CD4-positive, alpha-beta T cell treated with Interleukin-6 at 100 ng/mL for 8 hours (primary cell): ENCODE measurements at regions not wholly inside any gene's neighbourhood (a gene's known extent, or its start where the extent isn't known, plus 50 kb on each side); places are given as distances from the start of the nearest gene placed in this dataset.

Experiments used
- DNase-seq: peaks from one replicate; pipeline ENCODE4 v3.0.0-alpha.2; 2020; ENCODE audit warnings: mixed read lengths, low spot score

DNA sequence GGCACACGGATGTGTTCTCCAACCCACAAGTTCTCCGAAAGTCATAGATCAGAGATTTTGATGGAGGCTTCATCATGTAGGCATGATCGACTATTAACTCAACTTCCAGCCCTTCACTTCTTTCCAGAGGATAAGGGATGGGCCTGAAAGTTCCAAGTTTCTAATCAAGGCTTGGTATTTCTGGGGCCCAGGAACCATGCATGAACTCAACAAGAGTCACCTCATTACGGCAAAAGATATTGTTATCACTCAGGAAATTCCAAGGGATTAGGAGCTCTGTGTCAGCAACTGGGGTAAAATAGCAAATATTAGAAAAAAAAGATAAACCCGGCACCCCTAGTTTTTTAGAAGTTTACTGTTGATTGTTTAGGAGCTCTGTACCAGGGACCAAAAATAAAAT is 240.1 kb upstream of the PPP1R2C start:
- DNase-seq, result no peak

DNA sequence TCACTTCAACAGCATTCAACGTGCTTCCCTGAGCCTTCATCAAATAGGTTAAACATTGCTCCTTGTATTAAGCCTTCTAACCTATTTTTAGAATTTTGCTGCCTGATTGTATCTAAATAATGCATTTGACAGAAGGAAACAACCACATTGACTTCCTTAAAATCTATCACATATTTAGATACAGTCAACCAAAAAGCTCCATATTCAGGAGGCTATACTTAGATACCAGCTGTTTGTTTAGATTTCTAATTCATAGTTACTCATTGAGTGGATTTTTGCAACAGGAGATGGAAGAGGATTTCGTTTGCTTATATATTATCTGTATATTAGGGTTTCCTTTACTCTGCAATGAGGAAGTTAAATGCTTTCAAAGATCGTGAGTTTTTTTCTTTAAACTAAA is 241.1 kb upstream of the PPP1R2C start:
- no peak for DNase-seq

DNA sequence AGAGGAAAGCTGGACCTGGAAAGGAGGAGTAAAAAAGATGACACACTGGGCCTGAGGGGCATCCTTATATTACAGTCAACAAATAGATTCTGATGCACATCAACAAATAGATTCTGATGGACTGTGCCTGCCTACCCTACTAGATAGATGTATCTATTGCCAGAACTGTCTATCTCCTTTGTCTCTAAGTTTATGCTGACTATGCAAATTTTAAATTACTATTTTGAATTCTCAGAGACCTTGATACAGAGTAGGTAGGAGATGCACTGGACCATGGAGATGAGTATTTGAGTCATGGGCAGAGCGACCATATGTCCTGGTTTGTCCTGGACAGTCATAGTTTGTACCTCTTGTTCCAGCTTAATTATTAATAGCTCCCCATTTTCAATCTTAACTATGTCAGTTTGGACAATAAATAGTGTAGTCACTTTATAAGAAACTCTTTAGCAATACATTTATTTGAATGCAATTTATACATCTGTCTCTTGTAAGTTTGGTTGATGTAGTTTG is 247.9 kb upstream of the PPP1R2C start:
- DNase-seq, result no peak

DNA sequence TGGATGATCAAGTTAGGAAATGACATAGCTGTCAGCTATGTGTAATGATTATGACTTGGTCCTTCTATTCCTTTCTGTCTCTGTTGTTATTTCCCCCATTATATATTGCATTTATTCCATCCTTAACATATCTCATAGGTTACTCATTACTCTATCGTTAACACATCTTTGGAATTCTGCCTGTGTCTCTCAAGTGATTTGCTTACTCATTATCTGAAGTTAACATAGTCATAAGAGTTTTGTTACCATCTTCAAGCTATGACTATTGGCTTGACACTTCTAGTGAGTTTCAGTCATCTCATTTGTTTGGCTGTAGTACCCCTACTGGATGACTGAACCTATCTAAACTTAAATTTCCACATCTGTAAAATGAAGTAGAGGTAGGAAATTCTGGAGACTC is 286.1 kb upstream of the PPP1R2C start:
- DNase-seq, result no peak

DNA sequence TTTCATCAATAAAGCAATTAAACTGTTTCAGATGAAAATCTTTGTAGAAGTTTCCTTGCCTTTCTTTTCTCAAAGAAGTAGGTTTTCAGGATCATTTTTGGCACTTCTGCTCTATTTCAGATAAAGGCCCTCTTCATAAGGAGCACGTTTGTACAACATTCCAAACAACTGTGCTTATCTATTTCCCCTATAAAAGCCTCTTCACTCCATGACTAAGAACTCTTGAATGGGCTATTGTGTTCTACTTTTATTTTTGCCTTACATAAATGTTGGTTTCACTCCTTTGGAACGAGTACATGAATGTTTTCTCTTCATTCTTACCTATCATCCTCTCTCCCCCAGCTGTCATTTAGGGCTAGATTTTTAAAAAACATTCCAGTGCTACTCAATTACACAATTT is 288.0 kb upstream of the PPP1R2C start:
- DNase-seq, result no peak

DNA sequence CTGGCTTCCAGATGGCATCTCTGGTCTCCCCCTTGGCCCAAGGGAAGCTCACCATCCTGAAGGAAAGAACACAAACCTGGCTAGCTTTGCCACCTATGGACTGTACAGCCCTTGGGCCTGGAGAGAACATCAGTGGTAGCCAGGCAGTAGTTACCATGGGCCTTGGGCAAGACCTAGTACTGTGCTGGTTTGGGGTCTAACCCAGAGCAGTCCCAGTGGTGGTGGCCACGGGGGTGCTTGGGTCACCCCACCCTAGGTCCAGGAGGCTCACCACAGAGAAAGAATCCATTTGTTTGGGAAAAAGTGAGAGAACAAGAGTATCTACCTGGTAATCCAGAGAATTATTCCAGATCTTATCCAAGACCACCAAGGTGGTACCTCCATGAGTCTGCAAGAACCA is 290.7 kb upstream of the PPP1R2C start:
- DNase-seq, result no peak

DNA sequence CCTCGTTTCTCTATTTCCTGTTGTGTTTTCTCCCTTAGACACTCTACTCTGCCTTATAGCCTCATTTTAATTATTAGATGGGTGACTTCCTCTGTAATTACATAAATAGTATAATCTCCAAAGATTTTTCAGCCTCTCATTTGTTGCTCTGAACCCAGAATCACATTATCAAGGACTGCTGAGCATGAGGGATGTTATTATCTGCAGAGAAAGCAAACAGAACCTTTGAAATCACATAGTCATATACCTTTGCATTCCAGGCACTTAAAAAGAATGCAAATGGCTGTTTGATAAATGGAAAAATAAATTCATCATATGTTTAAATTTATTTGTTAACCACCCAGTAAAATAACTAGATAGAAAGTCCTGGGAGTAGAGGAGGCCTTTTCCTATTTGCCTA is 305.1 kb upstream of the PPP1R2C start:
- no peak for DNase-seq

DNA sequence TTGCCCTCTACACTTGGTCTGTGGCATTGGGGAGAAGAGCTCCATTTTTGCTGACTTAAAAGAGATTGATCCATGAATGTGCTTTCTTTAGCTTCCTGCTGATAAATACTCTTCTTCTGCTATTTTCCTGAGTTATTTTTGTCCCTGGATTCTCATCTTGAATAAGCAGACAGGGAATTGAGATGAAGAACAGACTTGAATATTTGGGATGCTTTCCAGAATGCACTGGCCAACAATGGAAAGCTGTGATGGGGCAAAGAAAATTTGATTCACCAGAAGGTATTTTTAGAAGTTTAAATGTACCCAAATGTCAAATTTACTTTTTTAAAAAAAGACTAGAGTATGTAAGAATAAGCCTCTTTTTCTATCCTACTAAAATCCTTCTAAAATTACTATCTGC is 309.9 kb upstream of the PPP1R2C start:
- DNase-seq, result no peak

DNA sequence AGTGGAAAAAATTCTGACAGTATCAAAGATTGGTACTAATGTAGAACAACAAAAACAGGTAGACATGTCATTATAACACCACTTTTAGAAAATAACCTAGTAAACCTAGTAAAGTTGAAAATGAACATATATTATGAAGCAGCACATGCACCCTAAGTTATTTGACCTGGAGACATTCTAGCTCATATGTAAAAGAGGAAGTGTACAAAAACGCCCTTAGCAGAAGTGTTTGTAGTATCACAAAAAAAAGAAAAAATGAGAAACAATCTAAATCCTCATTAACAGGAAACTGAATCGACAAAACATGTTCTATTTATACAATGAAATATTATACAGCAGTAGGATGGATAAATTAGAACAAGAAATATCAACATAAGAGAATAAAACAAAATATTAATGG is 318.9 kb upstream of the PPP1R2C start:
- no peak for DNase-seq

DNA sequence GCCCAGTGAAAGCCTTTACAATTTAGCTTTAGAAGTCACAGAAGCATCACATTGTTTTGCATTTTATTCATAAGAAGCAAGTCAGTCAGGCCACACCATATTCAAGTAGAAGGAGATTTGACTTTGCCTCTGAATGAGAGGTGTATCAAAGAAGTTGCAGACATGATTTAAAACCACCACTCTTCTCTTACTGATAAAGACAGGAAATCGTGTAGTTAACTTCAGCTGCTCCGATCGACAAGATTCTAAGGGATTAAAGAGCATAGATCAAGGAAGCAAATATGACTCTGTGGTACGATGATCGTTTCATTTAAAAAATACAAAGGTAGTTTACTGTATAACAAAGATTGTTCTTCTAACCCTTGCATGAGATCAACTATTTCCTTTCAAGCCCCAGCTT is 328.0 kb upstream of the PPP1R2C start:
- no peak for DNase-seq

DNA sequence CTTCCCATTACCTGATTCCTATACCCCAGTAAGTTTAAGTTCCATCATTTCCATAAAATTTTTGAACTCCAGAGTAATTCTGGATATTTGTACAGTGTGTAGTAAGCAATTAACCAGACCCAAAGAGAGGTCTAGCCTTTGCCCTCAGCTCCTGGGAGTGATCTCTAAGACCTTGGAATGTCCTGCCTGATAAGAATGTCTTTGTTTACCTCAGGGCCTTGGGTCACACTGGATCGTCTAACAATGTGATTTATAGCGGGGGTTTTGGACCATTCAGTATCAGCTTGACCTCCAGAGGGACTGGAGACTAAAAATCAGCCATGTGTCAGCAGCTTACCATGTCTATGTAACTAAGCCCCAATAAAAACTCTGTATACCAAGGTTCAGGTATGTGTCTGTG is 330.9 kb upstream of the PPP1R2C start:
- DNase-seq, result no peak

DNA sequence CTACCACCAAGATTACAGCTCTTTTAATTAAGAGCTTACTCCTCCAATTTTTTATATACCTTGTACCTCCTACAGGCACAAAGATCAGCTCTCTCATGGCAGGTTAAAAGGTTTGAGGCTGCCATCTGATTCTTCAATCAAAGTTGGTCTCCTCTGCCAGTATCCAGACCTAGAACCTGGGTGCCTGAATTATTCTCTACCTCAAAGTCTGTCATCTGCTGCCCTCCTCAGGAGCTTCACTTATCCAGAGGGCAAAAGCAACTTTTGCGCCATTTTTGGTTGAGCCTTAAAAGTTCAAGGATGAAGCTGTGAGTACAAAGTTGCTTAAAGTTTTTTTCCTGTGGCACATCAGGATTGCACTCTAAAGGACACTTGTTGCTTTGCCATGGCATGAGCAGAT is 343.7 kb upstream of the PPP1R2C start:
- peak; percentile 18 for DNase-seq

DNA sequence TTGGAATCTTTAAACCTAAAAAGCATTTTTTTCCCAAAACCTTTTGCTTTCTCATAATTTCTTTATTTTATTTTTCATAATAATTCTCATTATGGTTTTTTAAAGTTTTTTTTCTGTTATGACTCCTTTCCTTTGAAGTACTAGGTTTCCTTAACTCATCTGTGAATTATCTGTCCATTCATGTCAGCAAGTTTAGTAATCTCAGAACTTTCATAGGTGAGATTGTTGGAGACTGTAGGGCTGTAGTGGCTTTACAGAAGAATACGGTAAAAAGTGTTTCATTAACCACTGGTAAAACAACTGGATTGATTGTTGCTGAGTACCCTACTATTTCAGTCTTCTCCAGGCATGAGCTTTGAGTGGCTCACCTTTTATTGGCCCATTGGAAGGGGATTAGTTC is 361.7 kb upstream of the PPP1R2C start:
- no peak for DNase-seq

DNA sequence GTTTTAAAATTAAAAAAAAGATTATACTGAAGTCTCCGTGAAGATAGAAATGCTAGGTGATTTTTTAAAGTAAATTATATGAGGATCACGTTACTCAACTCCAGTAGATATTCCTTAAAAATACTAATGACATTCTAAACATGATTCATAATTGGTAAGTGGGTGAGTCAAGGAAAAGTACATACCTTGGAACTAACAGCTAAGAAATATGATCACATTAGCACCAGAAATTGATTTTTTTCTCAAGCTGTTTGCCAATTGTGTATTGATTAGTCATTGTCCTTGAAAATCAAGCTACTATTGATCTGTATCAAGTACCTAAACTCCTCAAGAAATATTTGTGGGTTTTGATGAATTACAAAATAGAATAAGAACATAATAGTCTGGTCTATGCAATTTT is 362.6 kb upstream of the PPP1R2C start:
- no peak for DNase-seq

DNA sequence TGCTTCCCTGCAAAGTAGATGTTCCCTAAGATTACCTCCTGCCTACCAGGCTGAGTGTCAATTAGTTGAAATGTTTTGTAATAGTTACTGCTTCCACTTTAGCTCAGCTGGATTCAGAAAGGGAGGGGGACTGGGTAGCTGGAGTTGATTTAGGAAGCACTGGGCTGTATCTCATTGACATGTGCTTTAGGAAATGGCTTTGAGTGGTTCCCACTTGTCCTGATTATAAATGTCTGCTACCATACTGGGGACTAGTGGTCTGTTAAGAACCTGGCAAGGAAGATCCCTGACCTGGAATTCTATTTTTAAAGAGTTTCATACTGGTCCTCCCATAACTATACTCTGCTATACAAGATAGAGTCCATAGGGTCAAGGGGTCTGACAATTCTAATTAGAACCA is 363.9 kb upstream of the PPP1R2C start:
- no peak for DNase-seq

DNA sequence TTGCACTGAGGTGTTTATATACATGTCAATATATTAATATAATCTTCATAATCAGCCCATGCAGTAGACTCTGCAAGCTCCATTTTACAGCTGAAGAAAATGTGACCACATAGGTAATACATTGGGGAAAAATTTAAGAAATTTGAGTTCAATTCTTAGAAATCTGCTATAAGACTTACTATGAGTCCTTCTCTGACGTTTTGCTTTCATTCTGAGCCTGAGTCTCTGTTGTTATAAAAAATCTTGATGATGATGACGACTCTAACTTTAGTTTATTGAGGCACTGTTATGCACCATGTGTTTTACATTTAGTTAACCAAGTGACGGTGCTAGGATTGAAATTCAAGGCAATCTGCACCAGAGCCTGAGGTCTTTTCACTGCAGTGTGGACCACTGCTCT is 370.3 kb upstream of the PPP1R2C start:
- DNase-seq, result no peak

DNA sequence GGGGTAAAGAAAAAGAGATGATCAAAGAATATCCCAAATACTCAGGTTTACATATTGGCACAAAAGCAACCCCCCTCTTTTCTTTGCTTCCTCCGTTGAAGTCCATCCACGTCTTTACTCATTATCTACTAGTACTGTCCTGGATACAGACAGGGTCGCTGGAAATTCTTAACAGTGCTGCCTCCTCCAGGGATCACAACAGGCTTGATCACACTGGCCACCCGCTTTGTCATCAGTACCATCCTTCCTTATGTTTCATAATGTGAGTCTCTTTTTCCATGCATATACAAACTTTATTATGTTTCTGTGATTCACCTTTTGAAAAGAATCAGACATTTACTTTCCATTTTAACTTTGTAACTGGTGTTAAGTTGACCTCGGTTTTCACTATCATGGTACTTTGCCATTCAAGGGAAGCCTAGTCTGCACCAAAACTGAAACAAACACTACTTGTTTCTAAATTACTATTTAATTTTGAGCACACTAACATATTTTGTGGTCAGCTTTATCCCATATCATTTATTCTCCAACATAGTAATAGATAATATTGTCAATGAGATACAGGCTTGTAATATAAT is 387.5 kb upstream of the PPP1R2C start:
- no peak for DNase-seq

DNA sequence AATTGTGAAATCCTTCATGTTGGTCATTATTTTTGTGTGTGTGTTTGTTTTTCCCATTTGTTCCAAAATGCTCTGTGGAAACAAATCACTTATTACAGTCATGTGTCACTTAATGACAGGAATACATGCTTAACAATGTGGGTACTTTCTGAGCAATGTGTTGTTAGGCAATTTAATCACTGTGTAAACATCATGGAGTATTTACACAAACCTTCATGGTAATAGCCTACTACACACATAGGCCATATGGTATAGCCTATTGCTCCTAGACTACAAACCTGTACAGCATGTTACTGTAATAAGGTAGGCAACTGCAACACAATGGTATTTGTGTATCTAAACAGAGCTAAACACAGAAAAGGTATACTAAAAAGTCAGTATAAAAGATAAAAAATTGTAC is 388.9 kb upstream of the PPP1R2C start:
- no peak for DNase-seq

DNA sequence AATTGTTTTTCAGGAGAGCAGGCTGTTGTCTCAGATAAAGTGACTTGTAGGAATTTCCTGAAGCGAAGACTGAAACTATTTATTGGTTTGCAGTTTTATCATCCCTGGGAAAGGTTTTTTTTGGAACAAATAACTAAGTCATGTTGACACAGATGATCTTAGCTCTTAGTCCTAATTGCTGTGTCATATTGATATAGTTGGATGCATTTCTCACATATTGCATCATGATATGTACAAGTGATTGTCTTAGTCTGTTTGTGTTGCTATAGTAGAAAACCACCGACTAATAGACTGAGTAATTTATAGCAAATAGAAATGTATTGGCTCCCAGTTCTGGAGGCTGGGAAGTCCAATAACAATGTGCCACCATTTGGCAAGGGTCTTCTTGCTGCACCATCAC is 397.5 kb upstream of the PPP1R2C start:
- no peak for DNase-seq

DNA sequence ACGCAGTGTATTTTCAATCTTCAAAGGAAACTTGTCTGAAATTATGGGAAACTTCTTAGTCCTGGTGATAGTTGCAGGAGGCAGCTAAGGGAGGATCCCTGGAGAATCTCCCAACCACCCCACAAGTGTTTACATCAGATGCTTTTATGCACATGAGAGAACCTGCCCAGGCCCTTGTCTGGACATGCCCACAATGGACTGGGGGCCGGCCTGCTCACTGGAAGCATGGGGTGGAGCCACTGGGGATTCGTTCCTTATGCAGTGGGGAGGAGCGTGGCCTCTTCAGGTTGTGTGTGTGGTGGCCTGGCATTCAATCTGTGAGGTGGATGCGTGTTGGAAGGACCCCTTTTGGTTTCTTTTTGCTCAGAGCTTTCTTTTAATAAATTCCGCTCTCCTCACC is 398.7 kb upstream of the PPP1R2C start:
- no peak for DNase-seq

DNA sequence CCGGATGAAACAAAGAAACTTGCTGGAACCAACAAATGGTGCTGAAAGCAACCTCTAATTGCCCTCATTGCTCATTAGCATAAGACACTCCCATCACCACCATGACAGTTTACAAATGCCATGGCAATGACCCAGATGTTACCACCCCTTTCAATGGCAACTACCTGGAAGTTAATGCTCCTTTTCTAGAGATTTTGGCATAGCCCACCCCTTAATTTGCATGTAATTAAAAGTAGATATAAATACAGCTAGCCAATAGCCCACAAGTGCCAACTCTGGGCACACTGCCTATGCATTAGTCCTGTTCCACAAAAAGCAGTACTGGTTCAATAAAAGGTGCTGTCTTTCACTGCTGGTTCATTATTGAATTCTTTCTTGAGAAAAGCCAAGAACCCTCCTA is 410.3 kb upstream of the PPP1R2C start:
- DNase-seq, result no peak

DNA sequence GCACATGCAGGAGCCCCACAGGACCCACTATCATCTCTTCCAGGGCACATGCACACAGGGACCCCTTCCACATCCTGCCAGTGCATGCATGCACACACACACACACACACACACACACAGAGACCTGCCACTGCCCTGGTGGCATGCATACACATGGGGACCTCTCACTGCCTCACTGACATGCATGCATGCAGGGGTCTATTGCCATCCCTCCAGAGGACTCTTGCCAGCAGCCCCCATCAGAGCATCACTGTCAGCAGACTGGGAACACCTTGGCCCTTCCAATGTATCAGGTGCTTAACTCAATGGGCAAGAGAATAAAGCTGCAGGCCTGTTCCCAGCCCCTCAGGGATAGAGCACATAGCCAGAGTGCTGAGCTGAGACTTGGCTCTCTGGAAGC is 433.6 kb upstream of the PPP1R2C start:
- no peak for DNase-seq

DNA sequence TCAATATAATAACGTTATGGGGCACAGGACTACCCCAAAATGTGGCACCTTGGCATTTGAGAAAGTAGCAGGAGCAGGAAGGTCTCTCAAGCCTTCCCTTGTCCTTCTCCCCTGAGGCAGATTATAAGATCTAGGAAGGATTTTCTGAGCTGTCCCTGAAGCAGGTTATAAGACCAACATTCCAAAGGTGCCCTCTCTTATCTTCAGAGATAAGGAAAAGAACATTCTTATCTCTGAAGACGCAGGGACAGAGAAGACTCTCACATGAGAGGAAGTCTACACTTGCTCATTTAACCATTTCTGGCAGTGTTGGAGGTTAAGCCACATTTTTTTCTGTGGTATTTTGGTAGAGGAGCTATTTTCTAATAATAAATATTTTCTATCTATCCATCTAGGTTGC is 437.9 kb upstream of the MAOA start:
- no peak for DNase-seq

DNA sequence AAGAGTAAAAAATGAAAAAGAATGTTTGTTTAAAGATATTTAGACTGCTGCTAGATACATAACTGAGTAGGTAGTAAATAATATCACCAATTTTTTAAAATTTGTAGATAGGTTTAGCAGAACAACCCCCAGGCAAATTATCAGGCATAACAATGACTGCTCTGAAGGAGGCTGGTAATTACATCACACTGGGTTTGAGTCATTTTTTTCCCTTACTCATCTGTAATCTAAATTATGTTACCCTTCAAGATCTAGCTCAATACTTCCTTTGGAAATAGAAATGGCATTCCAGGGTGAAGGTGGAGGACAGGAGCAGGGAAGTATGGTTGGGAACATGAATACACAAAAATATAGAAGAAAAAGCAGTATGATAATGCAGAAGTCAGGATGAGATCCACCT is 431.6 kb upstream of the MAOA start:
- no peak for DNase-seq
